GM12865 (cell line): ENCODE measurements at regions not wholly inside any gene's neighbourhood (a gene's known extent, or its start where the extent isn't known, plus 50 kb on each side); places are given as distances from the start of the nearest gene placed in this dataset.

ENCODE experiments used
- DNase-seq: peaks from one replicate; pipeline ENCODE4 v3.0.0; 2010; ENCODE audit warnings: low read depth
- H3K4me3 ChIP-seq: 2 replicates; pipeline ENCODE4 v1.5.1; 2011; ENCODE audit warnings: mild to moderate bottlenecking, low read depth, low read length, control low read depth
- CTCF ChIP-seq: IDR thresholded peaks from 2 replicates; pipeline ENCODE4 v1.5.1; 2011; ENCODE audit warnings: low read length, control low read depth, low read depth, inconsistent platforms; ENCODE audit not compliant: insufficient read depth; ENCODE audit errors: missing control alignments

GRCh38 chr15:99921101-99921500 is 187.9 kb upstream of the LYSMD4 start:
- DNase-seq: no peak
- H3K4me3 ChIP-seq: no peak overlapping the region
- no peak for TF ChIP-seq CTCF

- no peak for DNase-seq
- TF ChIP-seq CTCF: no peak
- H3K4me3 ChIP-seq: no peak overlapping the region
Measured at GRCh38 chr15:99918072-99918471, 184.8 kb upstream of the LYSMD4 start.

GRCh38 chr15:99917252-99917651 is 184.0 kb upstream of the LYSMD4 start:
- no peak overlapping the region for H3K4me3 ChIP-seq
- no peak for DNase-seq
- no peak for TF ChIP-seq CTCF

GRCh38 chr15:99916668-99917223 is 183.5 kb upstream of the LYSMD4 start:
- no peak for TF ChIP-seq CTCF
- no peak for DNase-seq
- no peak overlapping the region for H3K4me3 ChIP-seq

- no peak for TF ChIP-seq CTCF
- no peak overlapping the region for H3K4me3 ChIP-seq
- DNase-seq: no peak
Measured at GRCh38 chr15:99914723-99915122, 181.5 kb upstream of the LYSMD4 start.

- TF ChIP-seq CTCF: no peak
- no peak for DNase-seq
- no peak overlapping the region for H3K4me3 ChIP-seq
Measured at GRCh38 chr15:99911816-99912215, 178.6 kb upstream of the LYSMD4 start.

- DNase-seq: peak; percentile 43
- TF ChIP-seq CTCF: peak; percentile 17
- H3K4me3 ChIP-seq: no peak overlapping the region
Measured at GRCh38 chr15:99909592-99910295, 176.5 kb upstream of the LYSMD4 start.
